22Rv1 (cell line): ENCODE measurements at regions not wholly inside any gene's neighbourhood (a gene's known extent, or its start where the extent isn't known, plus 50 kb on each side); places are given as distances from the start of the nearest gene placed in this dataset.

ENCODE experiments used
- CTCF ChIP-seq: fragments of 450-650 bp; IDR thresholded peaks from 2 replicates; pipeline ENCODE4 v1.5.1; 2017; ENCODE audit warnings: mild to moderate bottlenecking
- ZFX ChIP-seq: fragments of 450-650 bp; IDR thresholded peaks from 2 replicates; pipeline ENCODE4 v1.6.1; 2017; ENCODE audit warnings: antibody characterized with exemption, borderline replicate concordance

- no peak for TF ChIP-seq CTCF
- TF ChIP-seq ZFX: no peak
Observed at GRCh38 chr12:115495300-115495699, 782.2 kb downstream of the MED13L start.
